OCI-LY7 (cell line): ENCODE measurements at regions not wholly inside any gene's neighbourhood (a gene's known extent, or its start where the extent isn't known, plus 50 kb on each side); places are given as distances from the start of the nearest gene placed in this dataset.

Source experiments
- EZH2phosphoT487 ChIP-seq: fragments of 200-600 bp; sonication (generic); IDR thresholded peaks from 2 replicates; pipeline ENCODE4 v1.6.1; 2018; ENCODE audit warnings: low read depth, borderline replicate concordance, mild to moderate bottlenecking, mixed run types, antibody characterized with exemption, low read length, moderate library complexity, mixed read lengths
- TF ChIP-seq, protein P1 (sequence below): fragments of 200-600 bp; sonication (generic); conservative IDR thresholded peaks from 2 replicates; pipeline ENCODE4 v1.5.1; 2014; ENCODE audit warnings: mild to moderate bottlenecking, antibody characterized with exemption, low read length, moderate library complexity, mixed read lengths

DNA sequence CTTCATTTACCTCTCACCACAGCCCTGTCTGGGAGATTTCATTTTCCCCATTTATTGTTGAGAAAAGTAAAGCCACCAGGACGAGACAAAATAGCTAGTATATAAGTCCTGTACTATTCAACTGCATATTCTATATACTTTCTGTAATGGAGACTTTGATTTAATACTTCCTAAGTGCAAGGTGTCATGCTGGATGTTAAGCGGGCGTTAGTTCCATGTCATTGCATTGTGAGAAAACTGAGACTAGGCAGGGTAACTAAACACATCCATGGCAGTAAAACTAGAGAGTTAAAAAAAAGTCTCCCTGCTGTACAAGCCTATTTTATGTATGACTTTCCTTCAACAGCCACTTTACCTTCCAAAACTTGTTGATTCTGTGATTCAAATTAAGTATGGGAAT, 969.6 kb downstream of the STIM2 start:
- TF ChIP-seq, protein P1, sequence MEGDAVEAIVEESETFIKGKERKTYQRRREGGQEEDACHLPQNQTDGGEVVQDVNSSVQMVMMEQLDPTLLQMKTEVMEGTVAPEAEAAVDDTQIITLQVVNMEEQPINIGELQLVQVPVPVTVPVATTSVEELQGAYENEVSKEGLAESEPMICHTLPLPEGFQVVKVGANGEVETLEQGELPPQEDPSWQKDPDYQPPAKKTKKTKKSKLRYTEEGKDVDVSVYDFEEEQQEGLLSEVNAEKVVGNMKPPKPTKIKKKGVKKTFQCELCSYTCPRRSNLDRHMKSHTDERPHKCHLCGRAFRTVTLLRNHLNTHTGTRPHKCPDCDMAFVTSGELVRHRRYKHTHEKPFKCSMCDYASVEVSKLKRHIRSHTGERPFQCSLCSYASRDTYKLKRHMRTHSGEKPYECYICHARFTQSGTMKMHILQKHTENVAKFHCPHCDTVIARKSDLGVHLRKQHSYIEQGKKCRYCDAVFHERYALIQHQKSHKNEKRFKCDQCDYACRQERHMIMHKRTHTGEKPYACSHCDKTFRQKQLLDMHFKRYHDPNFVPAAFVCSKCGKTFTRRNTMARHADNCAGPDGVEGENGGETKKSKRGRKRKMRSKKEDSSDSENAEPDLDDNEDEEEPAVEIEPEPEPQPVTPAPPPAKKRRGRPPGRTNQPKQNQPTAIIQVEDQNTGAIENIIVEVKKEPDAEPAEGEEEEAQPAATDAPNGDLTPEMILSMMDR = no peak
- no peak for TF ChIP-seq EZH2phosphoT487
